Neural cell (in vitro differentiated cells): ENCODE measurements at regions not wholly inside any gene's neighbourhood (a gene's known extent, or its start where the extent isn't known, plus 50 kb on each side); places are given as distances from the start of the nearest gene placed in this dataset.

Source experiments
- H2AFZ ChIP-seq: fragments of 200-600, 300-800 bp; sonication (generic), shearing (Covaris generic); 2 replicates; pipeline ENCODE4 v1.6.0; 2014; ENCODE audit warnings: low read depth, mild to moderate bottlenecking, antibody characterized with exemption, low read length, moderate library complexity
- H3F3A ChIP-seq: fragments of 200-600 bp; shearing (Covaris generic); 2 replicates; pipeline ENCODE4 v1.6.1; 2016; ENCODE audit warnings: mild to moderate bottlenecking, moderate library complexity, mixed read lengths, antibody characterized with exemption, low read length; ENCODE audit not compliant: insufficient read depth, poor library complexity, severe bottlenecking
- H3K27ac ChIP-seq: fragments of 200-600, 300-800 bp; sonication (generic), shearing (Covaris generic); 2 replicates; pipeline ENCODE4 v1.5.1; 2014; ENCODE audit warnings: mild to moderate bottlenecking, low read length, moderate library complexity
- H3K27me3 ChIP-seq: fragments of 300-800, 200-600 bp; sonication (generic), shearing (Covaris generic); 2 replicates; pipeline ENCODE4 v1.6.0; 2014; ENCODE audit warnings: mild to moderate bottlenecking, low read depth, low read length, moderate library complexity; ENCODE audit not compliant: insufficient read depth
- H3K36me3 ChIP-seq: fragments of 300-800, 200-600 bp; sonication (generic), shearing (Covaris generic); 2 replicates; pipeline ENCODE4 v1.5.1; 2014; ENCODE audit warnings: mild to moderate bottlenecking, antibody characterized with exemption, low read length, moderate library complexity; ENCODE audit not compliant: insufficient read depth
- H3K4me2 ChIP-seq: fragments of 300-800, 200-600 bp; sonication (generic), shearing (Covaris generic); 2 replicates; pipeline ENCODE4 v1.6.0; 2014; ENCODE audit warnings: mild to moderate bottlenecking, low read length
- H3K4me3 ChIP-seq: fragments of 300-800, 200-600 bp; sonication (generic), shearing (Covaris generic); 2 replicates; pipeline ENCODE4 v1.5.1; 2014; ENCODE audit warnings: mild to moderate bottlenecking, low read length, moderate library complexity
- H3K79me2 ChIP-seq: fragments of 200-600 bp; shearing (Covaris generic); replicated peaks from 2 replicates; pipeline ENCODE4 v1.6.0; 2014; ENCODE audit warnings: mild to moderate bottlenecking, low read length, moderate library complexity; ENCODE audit not compliant: insufficient read depth
- H3K9ac ChIP-seq: fragments of 300-800, 200-600 bp; sonication (generic), shearing (Covaris generic); 2 replicates; pipeline ENCODE4 v1.6.1; 2016; ENCODE audit warnings: mild to moderate bottlenecking, low read length, mixed read lengths
- H3K9me2 ChIP-seq: fragments of 200-600 bp; shearing (Covaris generic); 2 replicates; pipeline ENCODE4 v1.6.1; 2016; ENCODE audit warnings: mild to moderate bottlenecking, low read length, mixed read lengths; ENCODE audit not compliant: insufficient read depth
- H3K9me3 ChIP-seq: fragments of 200-600, 300-800 bp; sonication (generic), shearing (Covaris generic); 2 replicates; pipeline ENCODE4 v1.6.1; 2016; ENCODE audit warnings: mild to moderate bottlenecking, mixed run types, low read length, moderate library complexity, mixed read lengths
- H4K20me1 ChIP-seq: fragments of 200-600 bp; shearing (Covaris generic); 2 replicates; pipeline ENCODE4 v1.6.1; 2016; ENCODE audit warnings: mild to moderate bottlenecking, mixed run types; ENCODE audit not compliant: insufficient read depth
- EP300 ChIP-seq: fragments of 450-650 bp; conservative IDR thresholded peaks from 2 replicates; pipeline ENCODE4 v1.6.1; 2014; ENCODE audit warnings: antibody characterized with exemption, mild to moderate bottlenecking, moderate library complexity; ENCODE audit not compliant: poor library complexity, severe bottlenecking
- EZH2 ChIP-seq: fragments of 200-600, 300-800 bp; shearing (Covaris generic), sonication (generic); IDR thresholded peaks from 2 replicates; pipeline ENCODE4 v1.6.1; 2014; ENCODE audit warnings: antibody characterized with exemption, low read length, borderline replicate concordance, mild to moderate bottlenecking; ENCODE audit not compliant: insufficient read depth, poor library complexity, severe bottlenecking
- MXI1 ChIP-seq: fragments of 450-650 bp; conservative IDR thresholded peaks from 2 replicates; pipeline ENCODE4 v1.6.1; 2014; ENCODE audit warnings: antibody characterized with exemption, mild to moderate bottlenecking; ENCODE audit not compliant: poor library complexity, severe bottlenecking
- POLR2AphosphoS5 ChIP-seq: IDR thresholded peaks from 2 replicates; pipeline ENCODE4 v1.6.1; 2012
- RAD21 ChIP-seq: fragments of 450-650 bp; conservative IDR thresholded peaks from 2 replicates; pipeline ENCODE4 v1.6.1; 2014; ENCODE audit warnings: antibody characterized with exemption, mild to moderate bottlenecking, moderate library complexity
- SMC3 ChIP-seq: fragments of 450-650 bp; conservative IDR thresholded peaks from 2 replicates; pipeline ENCODE4 v1.6.1; 2014; ENCODE audit warnings: antibody characterized with exemption, mild to moderate bottlenecking, moderate library complexity; ENCODE audit not compliant: poor library complexity
- TAF1 ChIP-seq: IDR thresholded peaks from 2 replicates; pipeline ENCODE4 v1.6.1; 2012; ENCODE audit warnings: low read depth
- TF ChIP-seq, protein P1 (sequence below): IDR thresholded peaks from 2 replicates; pipeline ENCODE4 v1.6.1; 2012; ENCODE audit warnings: borderline replicate concordance
- TF ChIP-seq, protein P2 (sequence below): fragments of 450-650 bp; IDR thresholded peaks from 2 replicates; pipeline ENCODE4 v1.5.1; 2014; ENCODE audit warnings: antibody characterized with exemption, mild to moderate bottlenecking, moderate library complexity; ENCODE audit not compliant: poor library complexity, severe bottlenecking

DNA sequence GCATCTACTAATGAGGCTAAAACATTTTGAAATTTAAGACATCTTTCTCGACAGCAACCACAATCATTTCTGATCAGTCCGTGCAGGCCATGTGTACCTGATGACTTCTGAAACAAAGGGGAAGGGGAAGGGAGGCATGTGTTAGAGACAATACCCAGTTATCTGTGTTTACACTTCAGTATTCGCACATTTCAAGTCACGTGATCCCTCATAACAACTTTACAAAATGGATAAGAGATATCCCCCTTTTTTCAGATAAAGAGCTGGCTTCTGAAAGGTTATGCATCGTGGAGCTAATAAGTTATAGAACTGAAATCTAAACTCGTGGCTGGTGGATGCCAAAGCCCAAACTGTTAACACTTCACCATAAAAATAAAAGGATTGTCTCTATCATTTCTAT is 175.7 kb downstream of the CHRM3 start:
- Histone ChIP-seq H3K9me3 (no peaks in the 10 kb centered on the region), H3F3A (no peaks in the 10 kb centered on the region), H3K27me3 (no peaks in the 10 kb centered on the region), H2AFZ (no peak overlapping the region), H3K79me2 (no peaks in the 10 kb centered on the region), H3K9me2 (no peaks in the 10 kb centered on the region), H3K36me3 (no peaks in the 10 kb centered on the region), H3K4me2 (no peak overlapping the region), H3K4me3 (no peak overlapping the region), H4K20me1 (no peaks in the 10 kb centered on the region), H3K27ac (no peak overlapping the region), H3K9ac (no peak overlapping the region)
- TF ChIP-seq TAF1 (no peak), MXI1 (no peak), EZH2 (no peak), EP300 (no peak), SMC3 (no peak), POLR2AphosphoS5 (no peak), RAD21 (no peak)
- TF ChIP-seq, protein P1, sequence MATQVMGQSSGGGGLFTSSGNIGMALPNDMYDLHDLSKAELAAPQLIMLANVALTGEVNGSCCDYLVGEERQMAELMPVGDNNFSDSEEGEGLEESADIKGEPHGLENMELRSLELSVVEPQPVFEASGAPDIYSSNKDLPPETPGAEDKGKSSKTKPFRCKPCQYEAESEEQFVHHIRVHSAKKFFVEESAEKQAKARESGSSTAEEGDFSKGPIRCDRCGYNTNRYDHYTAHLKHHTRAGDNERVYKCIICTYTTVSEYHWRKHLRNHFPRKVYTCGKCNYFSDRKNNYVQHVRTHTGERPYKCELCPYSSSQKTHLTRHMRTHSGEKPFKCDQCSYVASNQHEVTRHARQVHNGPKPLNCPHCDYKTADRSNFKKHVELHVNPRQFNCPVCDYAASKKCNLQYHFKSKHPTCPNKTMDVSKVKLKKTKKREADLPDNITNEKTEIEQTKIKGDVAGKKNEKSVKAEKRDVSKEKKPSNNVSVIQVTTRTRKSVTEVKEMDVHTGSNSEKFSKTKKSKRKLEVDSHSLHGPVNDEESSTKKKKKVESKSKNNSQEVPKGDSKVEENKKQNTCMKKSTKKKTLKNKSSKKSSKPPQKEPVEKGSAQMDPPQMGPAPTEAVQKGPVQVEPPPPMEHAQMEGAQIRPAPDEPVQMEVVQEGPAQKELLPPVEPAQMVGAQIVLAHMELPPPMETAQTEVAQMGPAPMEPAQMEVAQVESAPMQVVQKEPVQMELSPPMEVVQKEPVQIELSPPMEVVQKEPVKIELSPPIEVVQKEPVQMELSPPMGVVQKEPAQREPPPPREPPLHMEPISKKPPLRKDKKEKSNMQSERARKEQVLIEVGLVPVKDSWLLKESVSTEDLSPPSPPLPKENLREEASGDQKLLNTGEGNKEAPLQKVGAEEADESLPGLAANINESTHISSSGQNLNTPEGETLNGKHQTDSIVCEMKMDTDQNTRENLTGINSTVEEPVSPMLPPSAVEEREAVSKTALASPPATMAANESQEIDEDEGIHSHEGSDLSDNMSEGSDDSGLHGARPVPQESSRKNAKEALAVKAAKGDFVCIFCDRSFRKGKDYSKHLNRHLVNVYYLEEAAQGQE, result no peak
- TF ChIP-seq, protein P2, sequence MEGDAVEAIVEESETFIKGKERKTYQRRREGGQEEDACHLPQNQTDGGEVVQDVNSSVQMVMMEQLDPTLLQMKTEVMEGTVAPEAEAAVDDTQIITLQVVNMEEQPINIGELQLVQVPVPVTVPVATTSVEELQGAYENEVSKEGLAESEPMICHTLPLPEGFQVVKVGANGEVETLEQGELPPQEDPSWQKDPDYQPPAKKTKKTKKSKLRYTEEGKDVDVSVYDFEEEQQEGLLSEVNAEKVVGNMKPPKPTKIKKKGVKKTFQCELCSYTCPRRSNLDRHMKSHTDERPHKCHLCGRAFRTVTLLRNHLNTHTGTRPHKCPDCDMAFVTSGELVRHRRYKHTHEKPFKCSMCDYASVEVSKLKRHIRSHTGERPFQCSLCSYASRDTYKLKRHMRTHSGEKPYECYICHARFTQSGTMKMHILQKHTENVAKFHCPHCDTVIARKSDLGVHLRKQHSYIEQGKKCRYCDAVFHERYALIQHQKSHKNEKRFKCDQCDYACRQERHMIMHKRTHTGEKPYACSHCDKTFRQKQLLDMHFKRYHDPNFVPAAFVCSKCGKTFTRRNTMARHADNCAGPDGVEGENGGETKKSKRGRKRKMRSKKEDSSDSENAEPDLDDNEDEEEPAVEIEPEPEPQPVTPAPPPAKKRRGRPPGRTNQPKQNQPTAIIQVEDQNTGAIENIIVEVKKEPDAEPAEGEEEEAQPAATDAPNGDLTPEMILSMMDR, result no peak

DNA sequence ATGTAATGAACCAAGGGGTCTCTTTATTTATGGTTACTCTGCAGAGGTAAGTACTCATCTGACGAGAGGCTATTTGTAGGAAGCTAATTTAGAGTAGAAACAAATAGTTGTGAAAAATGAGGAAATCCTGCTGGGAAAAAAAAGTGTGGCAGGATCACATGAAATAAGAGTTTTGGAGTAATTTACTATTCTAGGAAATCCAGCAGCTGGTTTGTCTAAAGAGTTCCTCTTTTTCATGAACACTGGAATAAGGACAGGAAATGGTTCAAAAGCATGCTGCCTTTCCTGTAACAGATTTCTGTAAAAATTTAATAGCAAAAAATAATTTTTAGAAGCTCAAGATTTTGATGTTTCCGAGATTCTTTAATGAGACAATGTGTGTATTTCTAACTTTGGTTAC is 177.3 kb downstream of the CHRM3 start:
- Histone ChIP-seq H3K9me3 (no peaks in the 10 kb centered on the region), H4K20me1 (no peaks in the 10 kb centered on the region), H3K36me3 (no peaks in the 10 kb centered on the region), H3K4me3 (no peak overlapping the region), H3K9ac (no peak overlapping the region), H3K79me2 (no peaks in the 10 kb centered on the region), H3K27ac (no peak overlapping the region), H2AFZ (no peak overlapping the region), H3K9me2 (no peaks in the 10 kb centered on the region), H3K27me3 (no peaks in the 10 kb centered on the region), H3K4me2 (no peak overlapping the region), H3F3A (no peaks in the 10 kb centered on the region)
- TF ChIP-seq SMC3, result no peak
- TF ChIP-seq, protein P2, result no peak
- no peak for TF ChIP-seq MXI1
- no peak for TF ChIP-seq EP300
- no peak for TF ChIP-seq RAD21
- TF ChIP-seq POLR2AphosphoS5, result no peak
- no peak for TF ChIP-seq EZH2
- no peak for TF ChIP-seq TAF1
- TF ChIP-seq, protein P1, result no peak
